Coronary artery (tissue), 2 donors: ENCODE measurements at regions not wholly inside any gene's neighbourhood (a gene's known extent, or its start where the extent isn't known, plus 50 kb on each side); places are given as distances from the start of the nearest gene placed in this dataset.

Experiments used
- DNase-seq: peaks from one replicate; pipeline ENCODE4 v3.0.0-alpha.2; 2017; ENCODE audit warnings: low spot score
- H3K27ac ChIP-seq, 2 donors: fragments of 200-600 bp; sonication (generic); one replicate each; pipeline ENCODE4 v1.5.1; 2016 to 2019
- H3K4me3 ChIP-seq: fragments of 200-600 bp; sonication (generic); 2 replicates; pipeline ENCODE4 v1.5.1; 2016; ENCODE audit warnings: mild to moderate bottlenecking, moderate library complexity
- TF ChIP-seq, protein P1 (sequence below): fragments of 200-600 bp; sonication (generic); IDR thresholded peaks from one replicate; pipeline ENCODE4 v1.5.1; 2019; ENCODE audit warnings: antibody characterized with exemption

DNA sequence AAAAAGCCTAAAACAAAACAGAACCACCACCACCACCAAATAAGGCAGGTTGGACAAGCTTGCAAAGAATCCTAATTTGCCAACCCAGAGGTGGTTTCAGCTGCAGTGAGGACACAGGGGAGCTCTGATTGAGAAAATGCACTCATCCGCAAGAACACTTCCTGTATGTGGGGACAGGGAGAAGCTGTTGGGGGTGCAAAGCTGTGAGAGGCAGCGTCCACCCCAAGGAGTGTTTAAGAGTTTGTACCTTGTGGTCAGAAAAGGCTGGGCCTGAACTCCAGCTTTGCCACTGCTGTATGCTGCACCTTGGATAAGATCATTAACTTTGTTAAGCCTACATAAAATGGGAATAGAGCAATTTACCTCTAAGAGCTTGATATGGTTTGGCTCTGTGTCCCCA, 511.7 kb downstream of the BNC2 start:
- H3K4me3 ChIP-seq: no peak overlapping the region
- TF ChIP-seq, protein P1, sequence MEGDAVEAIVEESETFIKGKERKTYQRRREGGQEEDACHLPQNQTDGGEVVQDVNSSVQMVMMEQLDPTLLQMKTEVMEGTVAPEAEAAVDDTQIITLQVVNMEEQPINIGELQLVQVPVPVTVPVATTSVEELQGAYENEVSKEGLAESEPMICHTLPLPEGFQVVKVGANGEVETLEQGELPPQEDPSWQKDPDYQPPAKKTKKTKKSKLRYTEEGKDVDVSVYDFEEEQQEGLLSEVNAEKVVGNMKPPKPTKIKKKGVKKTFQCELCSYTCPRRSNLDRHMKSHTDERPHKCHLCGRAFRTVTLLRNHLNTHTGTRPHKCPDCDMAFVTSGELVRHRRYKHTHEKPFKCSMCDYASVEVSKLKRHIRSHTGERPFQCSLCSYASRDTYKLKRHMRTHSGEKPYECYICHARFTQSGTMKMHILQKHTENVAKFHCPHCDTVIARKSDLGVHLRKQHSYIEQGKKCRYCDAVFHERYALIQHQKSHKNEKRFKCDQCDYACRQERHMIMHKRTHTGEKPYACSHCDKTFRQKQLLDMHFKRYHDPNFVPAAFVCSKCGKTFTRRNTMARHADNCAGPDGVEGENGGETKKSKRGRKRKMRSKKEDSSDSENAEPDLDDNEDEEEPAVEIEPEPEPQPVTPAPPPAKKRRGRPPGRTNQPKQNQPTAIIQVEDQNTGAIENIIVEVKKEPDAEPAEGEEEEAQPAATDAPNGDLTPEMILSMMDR: no peak
- DNase-seq: no peak
- no peak overlapping the region for H3K27ac ChIP-seq
